Lower leg skin (tissue), 3 donors: ENCODE measurements at regions not wholly inside any gene's neighbourhood (a gene's known extent, or its start where the extent isn't known, plus 50 kb on each side); places are given as distances from the start of the nearest gene placed in this dataset.

Experiments used
- POLR2A ChIP-seq, 2 donors: fragments of 450-650 bp; IDR thresholded peaks; one replicate each; pipeline ENCODE4 v1.6.1; 2016 to 2017; ENCODE audit warnings: antibody characterized with exemption in 2 of 2, mild to moderate bottlenecking in 1 of 2, moderate library complexity in 1 of 2
- TF ChIP-seq, protein P1 (sequence below), 3 donors: fragments of 450-650 bp; IDR thresholded peaks; one replicate each; pipeline ENCODE4 v1.5.1; 2016; ENCODE audit warnings: antibody characterized with exemption in 3 of 3, mild to moderate bottlenecking in 3 of 3, moderate library complexity in 2 of 3

DNA sequence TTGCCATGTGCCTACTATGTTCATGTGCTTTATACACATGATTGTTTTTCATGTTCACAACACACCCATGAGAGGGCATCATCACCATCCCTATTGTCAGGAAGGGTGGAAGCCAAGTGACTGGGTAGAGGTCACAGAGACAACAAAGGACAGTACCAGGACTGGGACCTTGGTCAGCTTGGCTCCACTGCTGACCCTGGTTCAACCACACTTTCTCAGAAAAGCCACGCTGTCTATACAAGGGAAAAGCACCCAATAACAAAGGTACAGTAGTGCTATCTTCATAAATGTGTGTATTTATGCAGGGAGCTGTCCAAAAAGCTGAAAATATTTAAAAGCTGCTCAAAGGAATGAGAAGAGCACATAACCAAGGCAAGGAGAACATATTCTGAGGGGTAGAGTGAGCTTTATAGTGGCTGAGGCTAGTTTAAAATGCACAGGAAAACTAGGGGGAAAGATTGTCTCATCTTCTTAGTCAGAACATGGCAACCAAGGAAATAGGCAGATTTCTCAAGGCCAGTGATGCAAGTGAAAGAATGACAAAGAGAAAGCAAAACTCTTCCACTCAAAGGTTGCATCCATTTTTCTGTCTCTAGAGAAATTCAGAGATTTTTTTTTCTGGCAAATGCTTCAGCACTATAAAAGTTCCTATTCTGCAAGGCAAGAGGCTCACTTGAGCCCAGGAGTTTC is 415.0 kb downstream of the FOXO1 start:
- TF ChIP-seq, protein P1, sequence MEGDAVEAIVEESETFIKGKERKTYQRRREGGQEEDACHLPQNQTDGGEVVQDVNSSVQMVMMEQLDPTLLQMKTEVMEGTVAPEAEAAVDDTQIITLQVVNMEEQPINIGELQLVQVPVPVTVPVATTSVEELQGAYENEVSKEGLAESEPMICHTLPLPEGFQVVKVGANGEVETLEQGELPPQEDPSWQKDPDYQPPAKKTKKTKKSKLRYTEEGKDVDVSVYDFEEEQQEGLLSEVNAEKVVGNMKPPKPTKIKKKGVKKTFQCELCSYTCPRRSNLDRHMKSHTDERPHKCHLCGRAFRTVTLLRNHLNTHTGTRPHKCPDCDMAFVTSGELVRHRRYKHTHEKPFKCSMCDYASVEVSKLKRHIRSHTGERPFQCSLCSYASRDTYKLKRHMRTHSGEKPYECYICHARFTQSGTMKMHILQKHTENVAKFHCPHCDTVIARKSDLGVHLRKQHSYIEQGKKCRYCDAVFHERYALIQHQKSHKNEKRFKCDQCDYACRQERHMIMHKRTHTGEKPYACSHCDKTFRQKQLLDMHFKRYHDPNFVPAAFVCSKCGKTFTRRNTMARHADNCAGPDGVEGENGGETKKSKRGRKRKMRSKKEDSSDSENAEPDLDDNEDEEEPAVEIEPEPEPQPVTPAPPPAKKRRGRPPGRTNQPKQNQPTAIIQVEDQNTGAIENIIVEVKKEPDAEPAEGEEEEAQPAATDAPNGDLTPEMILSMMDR (IDR thresholded peaks at IDR 0.05) = no peak
- TF ChIP-seq POLR2A (IDR thresholded peaks at IDR 0.05) = no peak
